Osteoblast (primary cell): ENCODE measurements at regions not wholly inside any gene's neighbourhood (a gene's known extent, or its start where the extent isn't known, plus 50 kb on each side); places are given as distances from the start of the nearest gene placed in this dataset.
A peak's percentile ranks its signal among the peaks of the same experiment; 100 is the strongest.

ENCODE experiments used
- DNase-seq: peaks from one replicate; pipeline ENCODE4 v3.0.0; 2011; ENCODE audit warnings: low spot score, mixed read lengths; ENCODE audit not compliant: insufficient read length; ENCODE audit errors: missing footprints
- H2AFZ ChIP-seq: 2 replicates; pipeline ENCODE4 v1.6.0; 2011; ENCODE audit warnings: mild to moderate bottlenecking, low read length
- H3K27ac ChIP-seq: 2 replicates; pipeline ENCODE4 v1.5.1; 2011; ENCODE audit warnings: mild to moderate bottlenecking, low read depth, low read length, moderate library complexity
- H3K27me3 ChIP-seq: 2 replicates; pipeline ENCODE4 v1.6.0; 2012; ENCODE audit warnings: mild to moderate bottlenecking, control low read depth, inconsistent platforms, low read length, moderate library complexity; ENCODE audit not compliant: insufficient read depth
- H3K36me3 ChIP-seq: 2 replicates; pipeline ENCODE4 v1.5.1; 2011; ENCODE audit warnings: mild to moderate bottlenecking, low read length, control low read depth, moderate library complexity; ENCODE audit not compliant: insufficient read depth
- H3K4me1 ChIP-seq: 2 replicates; pipeline ENCODE4 v1.5.1; 2011; ENCODE audit warnings: mild to moderate bottlenecking, low read length, control low read depth, moderate library complexity; ENCODE audit not compliant: insufficient read depth
- H3K4me2 ChIP-seq: 2 replicates; pipeline ENCODE4 v1.6.0; 2011; ENCODE audit warnings: mild to moderate bottlenecking, low read length; ENCODE audit not compliant: insufficient read depth
- H3K4me3 ChIP-seq: fragments of 200-600 bp; sonication (generic); 3 replicates; pipeline ENCODE4 v1.5.1; 2012; ENCODE audit warnings: mild to moderate bottlenecking, low read length, inconsistent platforms; ENCODE audit not compliant: insufficient read depth
- H3K79me2 ChIP-seq: 2 replicates; pipeline ENCODE4 v1.6.0; 2012; ENCODE audit warnings: mild to moderate bottlenecking, low read length, control low read depth, inconsistent platforms; ENCODE audit not compliant: insufficient read depth
- H3K9me3 ChIP-seq: 2 replicates; pipeline ENCODE4 v1.5.1; 2011; ENCODE audit warnings: low read depth, low read length, control low read depth
- H4K20me1 ChIP-seq: 2 replicates; pipeline ENCODE4 v1.6.0; 2012; ENCODE audit warnings: mild to moderate bottlenecking, low read length, control low read depth; ENCODE audit not compliant: insufficient read depth
- TF ChIP-seq, protein P1 (sequence below): IDR thresholded peaks from 2 replicates; pipeline ENCODE4 v1.5.1; 2011; ENCODE audit warnings: mild to moderate bottlenecking, low read depth, low read length, moderate library complexity; ENCODE audit errors: extremely low read depth

DNA sequence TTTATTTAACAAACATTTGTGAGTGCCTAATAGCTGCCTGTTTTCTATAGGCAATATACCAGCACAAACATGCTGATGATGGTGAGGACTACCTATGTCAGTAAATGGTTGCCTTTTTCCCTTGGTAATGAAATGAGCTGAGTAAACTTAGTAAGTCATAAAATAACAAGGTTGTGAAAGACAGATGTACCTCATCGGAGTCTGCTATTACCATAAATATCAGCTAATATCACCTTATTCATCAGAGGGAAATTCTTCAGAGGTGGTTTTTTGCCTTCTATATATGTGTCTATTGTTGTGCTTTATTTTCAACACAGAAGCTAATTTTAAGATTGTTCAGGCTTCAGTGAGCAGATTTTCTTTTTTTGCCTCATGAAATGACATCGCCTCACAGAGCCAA is 1040.5 kb downstream of the DTWD2 start:
- Histone ChIP-seq H3K9me3 (no peaks in the 10 kb centered on the region), H4K20me1 (no peaks in the 10 kb centered on the region), H3K27me3 (no peaks in the 10 kb centered on the region), H2AFZ (no peak overlapping the region), H3K27ac (no peak overlapping the region), H3K36me3 (no peaks in the 10 kb centered on the region), H3K79me2 (no peaks in the 10 kb centered on the region), H3K4me2 (no peak overlapping the region), H3K4me3 (no peak overlapping the region), H3K4me1 (no peaks in the 10 kb centered on the region)
- no peak for DNase-seq
- TF ChIP-seq, protein P1, sequence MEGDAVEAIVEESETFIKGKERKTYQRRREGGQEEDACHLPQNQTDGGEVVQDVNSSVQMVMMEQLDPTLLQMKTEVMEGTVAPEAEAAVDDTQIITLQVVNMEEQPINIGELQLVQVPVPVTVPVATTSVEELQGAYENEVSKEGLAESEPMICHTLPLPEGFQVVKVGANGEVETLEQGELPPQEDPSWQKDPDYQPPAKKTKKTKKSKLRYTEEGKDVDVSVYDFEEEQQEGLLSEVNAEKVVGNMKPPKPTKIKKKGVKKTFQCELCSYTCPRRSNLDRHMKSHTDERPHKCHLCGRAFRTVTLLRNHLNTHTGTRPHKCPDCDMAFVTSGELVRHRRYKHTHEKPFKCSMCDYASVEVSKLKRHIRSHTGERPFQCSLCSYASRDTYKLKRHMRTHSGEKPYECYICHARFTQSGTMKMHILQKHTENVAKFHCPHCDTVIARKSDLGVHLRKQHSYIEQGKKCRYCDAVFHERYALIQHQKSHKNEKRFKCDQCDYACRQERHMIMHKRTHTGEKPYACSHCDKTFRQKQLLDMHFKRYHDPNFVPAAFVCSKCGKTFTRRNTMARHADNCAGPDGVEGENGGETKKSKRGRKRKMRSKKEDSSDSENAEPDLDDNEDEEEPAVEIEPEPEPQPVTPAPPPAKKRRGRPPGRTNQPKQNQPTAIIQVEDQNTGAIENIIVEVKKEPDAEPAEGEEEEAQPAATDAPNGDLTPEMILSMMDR = no peak

DNA sequence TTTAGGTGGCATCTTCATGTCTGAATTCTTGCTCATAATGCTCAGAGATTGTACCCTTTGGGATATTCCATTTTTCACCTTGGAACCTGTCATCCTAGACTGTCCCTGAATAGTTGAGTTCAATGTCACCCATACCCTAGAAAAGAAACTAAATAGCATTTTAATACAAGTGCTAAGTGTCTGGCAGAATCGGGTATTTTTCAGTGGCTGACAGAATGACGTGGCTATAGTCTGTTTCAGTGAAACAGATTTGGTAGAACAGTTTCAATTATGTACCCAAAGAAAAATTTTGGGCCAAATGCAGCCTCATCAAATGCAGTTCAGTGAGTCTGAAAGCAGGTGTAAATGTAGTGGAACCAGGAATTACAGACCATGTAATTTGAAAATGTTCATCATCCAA is 1041.2 kb downstream of the DTWD2 start:
- Histone ChIP-seq H3K4me1 (no peaks in the 10 kb centered on the region), H3K4me3 (no peak overlapping the region), H3K4me2 (no peak overlapping the region), H2AFZ (no peak overlapping the region), H4K20me1 (no peaks in the 10 kb centered on the region), H3K36me3 (no peaks in the 10 kb centered on the region), H3K27me3 (no peaks in the 10 kb centered on the region), H3K79me2 (no peaks in the 10 kb centered on the region), H3K9me3 (no peaks in the 10 kb centered on the region), H3K27ac (no peak overlapping the region)
- DNase-seq = no peak
- TF ChIP-seq, protein P1 = no peak

DNA sequence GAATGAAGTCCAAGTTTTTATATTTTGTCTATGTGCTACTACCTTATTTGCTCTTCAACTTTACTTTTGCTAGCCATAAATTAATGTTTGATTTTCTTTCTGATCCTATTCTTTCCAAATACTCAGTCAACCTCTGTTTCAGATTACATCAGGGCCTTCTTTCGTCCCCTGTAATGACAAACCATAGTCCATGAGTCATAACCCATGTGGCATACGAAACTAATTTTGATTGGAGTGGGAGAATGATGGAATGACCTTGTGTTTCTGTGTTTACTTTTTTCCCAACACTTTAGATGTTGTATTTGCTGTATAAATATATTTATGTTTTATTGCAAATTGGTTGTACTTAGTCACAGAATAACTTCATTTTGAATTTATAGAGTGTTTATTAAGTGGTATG is 1043.1 kb downstream of the DTWD2 start:
- no peak overlapping the region for H2AFZ ChIP-seq
- H3K9me3 ChIP-seq = no peaks in the 10 kb centered on the region
- peak; percentile 36 for DNase-seq
- no peaks in the 10 kb centered on the region for H3K27me3 ChIP-seq
- TF ChIP-seq, protein P1 = no peak
- H3K4me2 ChIP-seq = no peak overlapping the region
- no peak overlapping the region for H3K27ac ChIP-seq
- H3K36me3 ChIP-seq = no peaks in the 10 kb centered on the region
- no peaks in the 10 kb centered on the region for H3K4me1 ChIP-seq
- no peak overlapping the region for H3K4me3 ChIP-seq
- no peaks in the 10 kb centered on the region for H4K20me1 ChIP-seq
- no peaks in the 10 kb centered on the region for H3K79me2 ChIP-seq

DNA sequence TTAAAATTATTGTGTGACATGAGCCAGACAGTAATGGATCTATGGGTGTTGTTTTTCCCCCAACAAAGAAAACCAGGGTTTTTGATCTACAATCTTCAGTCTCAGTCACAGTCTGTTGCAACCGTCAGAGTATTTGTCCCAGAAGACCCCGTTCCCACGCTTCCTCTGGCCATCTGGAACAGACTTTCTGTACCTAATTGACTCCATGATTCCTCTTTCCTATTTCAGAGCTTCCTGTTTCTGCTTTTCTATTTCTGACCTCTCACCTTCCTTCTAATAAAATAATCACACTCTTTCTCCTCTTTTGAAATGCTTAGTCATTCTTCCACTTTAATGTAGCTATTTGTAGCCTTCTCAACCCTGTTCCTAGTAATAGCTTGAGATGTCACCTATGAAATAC is 1044.8 kb downstream of the DTWD2 start:
- Histone ChIP-seq H3K4me3 (no peak overlapping the region), H3K36me3 (no peaks in the 10 kb centered on the region), H2AFZ (no peak overlapping the region), H3K27me3 (no peaks in the 10 kb centered on the region), H3K27ac (no peak overlapping the region), H3K4me1 (no peaks in the 10 kb centered on the region), H3K79me2 (no peaks in the 10 kb centered on the region), H4K20me1 (no peaks in the 10 kb centered on the region), H3K9me3 (no peaks in the 10 kb centered on the region), H3K4me2 (no peak overlapping the region)
- DNase-seq = no peak
- TF ChIP-seq, protein P1 = no peak
